Heart right ventricle (tissue), 16 donors: ENCODE measurements at regions not wholly inside any gene's neighbourhood (a gene's known extent, or its start where the extent isn't known, plus 50 kb on each side); places are given as distances from the start of the nearest gene placed in this dataset.

ENCODE experiments used
- ATAC-seq, 8 donors: fragments of 200-7000 bp; cut with Tn5 transposase; one replicate each; pipeline ENCODE4 v1.9.1; 2020; ENCODE audit warnings: mild to moderate bottlenecking in 8 of 8, moderate library complexity in 8 of 8, moderate number of reproducible peaks in 1 of 8
- DNase-seq, 2 donors: peaks; one replicate each; pipeline ENCODE4 v3.0.0-alpha.2; 2020
- H3K27ac ChIP-seq, 10 donors: fragments of 200-600 bp; sonication (generic) in 2 of 10; one replicate each; pipeline versions ENCODE4 v1.5.0 to v1.8.0; 2020 to 2022; ENCODE audit warnings: mild to moderate bottlenecking in 3 of 10
- H3K27me3 ChIP-seq, 7 donors: fragments of 200-600 bp; one replicate each; pipeline ENCODE4 v1.8.0; 2021 to 2022; ENCODE audit warnings: mild to moderate bottlenecking in 2 of 7
- H3K36me3 ChIP-seq, 9 donors: fragments of 200-600 bp; sonication (generic) in 1 of 9; one replicate each; pipeline versions ENCODE4 v1.5.0 to v1.8.0; 2020 to 2022; ENCODE audit warnings: mild to moderate bottlenecking in 2 of 9
- H3K4me1 ChIP-seq, 9 donors: fragments of 200-600 bp; sonication (generic) in 1 of 9; one replicate each; pipeline versions ENCODE4 v1.5.0 to v1.8.0; 2020 to 2022; ENCODE audit warnings: mild to moderate bottlenecking in 4 of 9
- H3K4me3 ChIP-seq, 10 donors: fragments of 200-600 bp; sonication (generic) in 2 of 10; one replicate each; pipeline versions ENCODE4 v1.5.0 to v1.8.0; 2020 to 2022; ENCODE audit warnings: mild to moderate bottlenecking in 7 of 10, moderate library complexity in 2 of 10
- H3K9me3 ChIP-seq, 11 donors: fragments of 200-600 bp in 10 of 11; sonication (generic) in 2 of 11; one replicate each; pipeline versions ENCODE4 v1.5.0 to v1.8.0; 2013 to 2022; ENCODE audit warnings: mild to moderate bottlenecking in 2 of 11, control low read depth in 1 of 11, moderate library complexity in 1 of 11
- WGBS, 2 donors: extraction: QIAGEN DNeasy Blood & Tissue Kit; methylation state at CpG; one replicate each; pipeline ENCODE4 v1.1.7; 2013; ENCODE audit warnings: inconsistent platforms in 1 of 2; 5-methylcytosine and 5-hydroxymethylcytosine counted together
- intact Hi-C, 10 donors: fragments of 100-400 bp; cut with DNase I; formaldehyde crosslinking; loops; one replicate each; pipeline versions ENCODE4 v1.11.1 to v1.14.2; 2022
- TF ChIP-seq, protein P1 (sequence below), 9 donors: fragments of 200-600 bp; sonication (generic) in 2 of 9; IDR thresholded peaks; one replicate each; pipeline versions ENCODE4 v1.5.0 to v1.8.0; 2021 to 2022; ENCODE audit warnings: antibody characterized with exemption in 9 of 9, mild to moderate bottlenecking in 5 of 9, moderate library complexity in 1 of 9
- donor health status: Arrhythmogenic right ventricular cardiomyopathy.
- donor health status: ischemic (EF 13 %, LVEDD 7.1; RV severe dilation, severe dysfunction).
- donor health status: healthy with polysubstance abuse.
- donor health status: DM: no; HTN: yes; CAD: no.
- donor health status: DM: no; HTN: no; CAD: no.
- donor health status: ischemic (EF 25% LVEDD 6.9; RV normal size, moderate dysfunction).
- donor health status: ischemic (EF 25% LVEDD 5.7; RV mildly dilated, moderate dysfunction).
- donor health status: healthy.
- donor health status: DM: yes; HTN: yes; CAD: no.
- donor health status: Ischemic cardiomyopathy.
- donor health status: ischemic (EF 35%, LVEDD 5.7; RV mildly dilated, moderate dysfunction).
- donor health status: nonischemic (EF 11% LVEDD 7.7; RV severe dilation, severe dysfunction).
- donor health status: DM: yes; HTN: yes; CAD: no.
- donor health status: PGD.
- donor health status: ischemic (EF 29% LVEDD 5.4; RV normal size, mild dysfunction).
- donor health status: nonischemic (EF 23%, LVEDD 6.1; RV moderate dilation, normal function).

DNA sequence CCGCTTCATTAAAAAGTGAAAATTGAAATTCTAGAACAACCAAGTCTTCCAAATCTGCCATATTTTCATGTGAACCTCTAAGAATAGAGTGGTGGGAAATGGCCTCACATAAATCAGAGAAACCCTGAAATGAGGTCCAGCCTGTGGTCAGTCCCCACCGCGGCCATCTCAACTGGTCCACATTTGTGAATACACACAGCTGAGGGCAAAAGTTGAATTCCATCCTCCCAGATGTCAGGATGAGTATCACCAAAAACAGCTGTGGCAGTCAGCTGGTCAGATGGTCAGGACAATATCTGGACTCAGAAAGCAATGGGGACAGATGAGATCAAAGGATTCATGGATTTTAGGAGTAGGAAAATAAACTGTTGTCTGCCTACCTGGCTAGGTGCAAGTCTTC lies 219.4 kb upstream of the NCKAP5 start:
- WGBS, 2 donors: 94 to 96% methylated on average over 3 of the region's 3 CpGs
- Histone ChIP-seq H3K9me3 (peaks cover 0 to 11% (median 0%) of the 10 kb centered on the region in 11 donors), H3K27me3 (no peaks in the 10 kb centered on the region), H3K36me3 (no peaks in the 10 kb centered on the region), H3K27ac (no peak overlapping the region), H3K4me3 (no peak overlapping the region), H3K4me1 (no peaks in the 10 kb centered on the region)
- TF ChIP-seq, protein P1, sequence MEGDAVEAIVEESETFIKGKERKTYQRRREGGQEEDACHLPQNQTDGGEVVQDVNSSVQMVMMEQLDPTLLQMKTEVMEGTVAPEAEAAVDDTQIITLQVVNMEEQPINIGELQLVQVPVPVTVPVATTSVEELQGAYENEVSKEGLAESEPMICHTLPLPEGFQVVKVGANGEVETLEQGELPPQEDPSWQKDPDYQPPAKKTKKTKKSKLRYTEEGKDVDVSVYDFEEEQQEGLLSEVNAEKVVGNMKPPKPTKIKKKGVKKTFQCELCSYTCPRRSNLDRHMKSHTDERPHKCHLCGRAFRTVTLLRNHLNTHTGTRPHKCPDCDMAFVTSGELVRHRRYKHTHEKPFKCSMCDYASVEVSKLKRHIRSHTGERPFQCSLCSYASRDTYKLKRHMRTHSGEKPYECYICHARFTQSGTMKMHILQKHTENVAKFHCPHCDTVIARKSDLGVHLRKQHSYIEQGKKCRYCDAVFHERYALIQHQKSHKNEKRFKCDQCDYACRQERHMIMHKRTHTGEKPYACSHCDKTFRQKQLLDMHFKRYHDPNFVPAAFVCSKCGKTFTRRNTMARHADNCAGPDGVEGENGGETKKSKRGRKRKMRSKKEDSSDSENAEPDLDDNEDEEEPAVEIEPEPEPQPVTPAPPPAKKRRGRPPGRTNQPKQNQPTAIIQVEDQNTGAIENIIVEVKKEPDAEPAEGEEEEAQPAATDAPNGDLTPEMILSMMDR (IDR thresholded peaks at IDR 0.05): no peak
- ATAC-seq (no peak), DNase-seq (no peak)
- intact Hi-C loops: loop anchor here in 2 of 10 donors (10.0 kb wide), 2 partner anchors 223 to 523 kb away; partner anchors contain the start of gene NCKAP5 (in 1 of the 2)

GRCh38 chr2:133788386-133788785 lies 220.1 kb upstream of the NCKAP5 start:
- no peak overlapping the region for H3K27ac ChIP-seq
- no peak overlapping the region for H3K4me3 ChIP-seq
- intact Hi-C loops: loop anchor here in 2 of 10 donors (10.0 kb wide), 2 partner anchors 224 to 524 kb away; partner anchors contain the start of gene NCKAP5 (in 1 of the 2)
- peaks cover 0 to 9% (median 0%) of the 10 kb centered on the region in 11 donors for H3K9me3 ChIP-seq
- H3K36me3 ChIP-seq: no peaks in the 10 kb centered on the region
- no peaks in the 10 kb centered on the region for H3K27me3 ChIP-seq
- H3K4me1 ChIP-seq: no peaks in the 10 kb centered on the region
- DNase-seq: no peak
- no peak for ATAC-seq
- TF ChIP-seq, protein P1 (IDR thresholded peaks at IDR 0.05): no peak
- WGBS, 2 donors: 36 to 48% methylated on average over 1 of the region's 1 CpG

GRCh38 chr2:133789743-133790142 lies 221.5 kb upstream of the NCKAP5 start:
- intact Hi-C loops: loop anchor here in 2 of 10 donors (10.0 kb wide), 2 partner anchors 225 to 525 kb away; partner anchors contain the start of gene NCKAP5 (in 1 of the 2)
- TF ChIP-seq, protein P1 (IDR thresholded peaks at IDR 0.05): no peak
- Histone ChIP-seq H3K36me3 (no peaks in the 10 kb centered on the region), H3K4me1 (no peaks in the 10 kb centered on the region), H3K9me3 (peaks cover 0 to 19% (median 7%) of the 10 kb centered on the region in 11 donors), H3K27ac (no peak overlapping the region), H3K27me3 (no peaks in the 10 kb centered on the region), H3K4me3 (no peak overlapping the region)
- DNase-seq (no peak), ATAC-seq (no peak)
- 52 to 53% methylated on average over 4 of the region's 4 CpGs for WGBS, 2 donors

DNA sequence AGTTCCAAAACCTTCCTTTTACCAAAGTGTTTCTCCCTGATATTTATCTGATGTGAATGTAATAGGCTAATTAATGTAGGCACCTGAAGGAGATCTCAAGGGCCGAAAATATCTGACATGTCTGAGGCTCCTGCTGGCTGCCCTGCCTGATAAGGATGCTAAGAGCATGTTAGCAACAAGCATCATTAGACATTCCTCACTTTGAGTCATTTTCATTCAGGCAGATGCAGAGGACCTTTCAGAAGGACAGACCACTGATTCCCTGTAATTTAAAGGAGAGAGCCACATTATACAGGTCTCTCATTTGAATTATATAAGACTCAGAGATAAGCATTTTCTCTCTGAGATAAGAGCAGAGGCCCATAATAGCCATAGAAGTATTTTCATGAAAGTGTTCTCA lies 222.4 kb upstream of the NCKAP5 start:
- H3K27ac ChIP-seq: no peak overlapping the region
- H3K4me3 ChIP-seq: no peak overlapping the region
- TF ChIP-seq, protein P1 (IDR thresholded peaks at IDR 0.05): no peak
- DNase-seq (no peak), ATAC-seq (no peak)
- no peaks in the 10 kb centered on the region for H3K36me3 ChIP-seq
- WGBS, 2 donors: 63 to 87% methylated on average over 1 of the region's 1 CpG
- no peaks in the 10 kb centered on the region for H3K4me1 ChIP-seq
- peaks cover 0 to 24% (median 7%) of the 10 kb centered on the region in 11 donors for H3K9me3 ChIP-seq
- intact Hi-C loops: no loop called here
- no peaks in the 10 kb centered on the region for H3K27me3 ChIP-seq
